Stimulated activated CD4-positive, alpha-beta T cell treated with anti-CD3 and anti-CD28 coated beads, Interleukin-15, amount 100 ng/mL, for 48 hours (primary cell): ENCODE measurements at regions not wholly inside any gene's neighbourhood (a gene's known extent, or its start where the extent isn't known, plus 50 kb on each side); places are given as distances from the start of the nearest gene placed in this dataset.

Source experiments
- DNase-seq, 2 donors: peaks; one replicate each; pipeline ENCODE4 v3.0.0-alpha.2; 2020; ENCODE audit warnings: low read depth in 2 of 2

DNA sequence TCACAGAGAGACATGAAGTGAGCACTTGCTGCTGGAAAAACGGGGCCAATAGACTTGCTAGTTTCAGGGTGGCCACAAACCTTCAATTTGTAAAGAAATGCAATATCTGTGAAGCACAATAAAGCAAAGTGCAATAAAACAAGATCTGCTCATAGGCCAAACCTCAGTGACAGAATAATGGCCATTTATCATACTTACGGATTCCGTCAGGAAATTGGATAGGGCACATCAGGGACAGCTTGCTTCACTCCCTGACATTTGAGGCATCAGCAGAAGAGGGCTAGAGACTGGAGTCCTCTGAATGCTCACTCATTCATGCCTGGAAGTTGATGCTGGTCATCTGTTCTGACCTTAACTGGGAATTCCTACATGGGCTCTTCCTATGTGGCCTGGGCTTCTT is 165.5 kb upstream of the OPRM1 start:
- no peak for DNase-seq

DNA sequence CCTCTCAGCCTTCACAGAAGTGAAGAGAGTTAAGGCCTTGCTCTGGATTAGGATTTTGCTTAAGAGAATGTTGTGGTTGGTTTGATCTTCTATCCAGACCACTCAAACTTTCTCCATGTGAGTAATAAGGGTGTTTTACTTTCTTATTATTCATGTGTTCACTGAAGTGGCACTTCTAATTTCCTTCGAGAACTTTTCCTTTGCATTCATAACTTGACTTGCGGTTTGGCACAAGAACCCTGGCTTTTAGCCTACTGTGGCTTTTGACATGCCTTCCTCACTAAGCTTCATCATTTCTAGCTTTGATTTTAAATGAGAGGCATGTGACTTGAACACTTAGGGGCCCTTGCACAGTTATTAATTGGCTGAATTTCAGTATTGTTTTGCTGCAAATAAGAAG is 166.1 kb upstream of the OPRM1 start:
- DNase-seq: no peak

DNA sequence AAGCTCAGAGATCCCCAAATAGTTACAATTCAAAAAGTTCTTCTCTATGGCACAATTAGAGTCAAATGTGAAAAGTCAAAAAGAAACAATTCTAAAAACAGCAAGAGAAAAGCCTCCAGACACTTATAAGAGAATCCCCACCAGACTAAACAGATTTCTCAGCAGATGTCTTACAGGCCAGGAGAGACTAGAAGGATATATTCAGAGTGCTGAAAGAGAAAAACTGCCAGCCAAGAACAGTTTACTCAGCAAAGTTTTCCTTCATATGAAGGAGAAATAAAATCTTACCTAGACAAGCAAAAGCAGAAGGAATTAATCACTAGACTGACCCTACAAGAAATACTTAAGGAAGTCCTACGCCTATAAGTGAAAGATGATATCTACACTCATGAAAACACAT is 176.1 kb upstream of the OPRM1 start:
- DNase-seq: no peak

DNA sequence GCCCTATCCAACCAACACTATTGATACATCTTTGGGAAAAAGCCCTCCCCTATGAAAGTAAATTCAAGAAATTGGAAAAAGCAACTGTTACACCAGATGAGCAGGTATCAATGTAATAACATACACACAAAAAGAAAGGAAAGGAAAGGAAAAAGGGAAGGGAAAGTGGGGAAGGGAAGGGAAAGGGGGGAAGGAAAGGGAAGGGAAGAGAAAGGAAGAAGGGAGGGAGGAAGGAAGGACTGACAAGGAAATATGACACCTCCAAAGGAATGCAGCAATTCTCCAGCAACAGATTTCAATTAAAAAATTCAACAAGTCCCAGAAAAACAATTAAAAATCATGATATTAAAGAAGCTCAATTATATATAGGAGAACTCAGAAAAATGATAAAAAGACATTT is 176.9 kb upstream of the OPRM1 start:
- DNase-seq: no peak

DNA sequence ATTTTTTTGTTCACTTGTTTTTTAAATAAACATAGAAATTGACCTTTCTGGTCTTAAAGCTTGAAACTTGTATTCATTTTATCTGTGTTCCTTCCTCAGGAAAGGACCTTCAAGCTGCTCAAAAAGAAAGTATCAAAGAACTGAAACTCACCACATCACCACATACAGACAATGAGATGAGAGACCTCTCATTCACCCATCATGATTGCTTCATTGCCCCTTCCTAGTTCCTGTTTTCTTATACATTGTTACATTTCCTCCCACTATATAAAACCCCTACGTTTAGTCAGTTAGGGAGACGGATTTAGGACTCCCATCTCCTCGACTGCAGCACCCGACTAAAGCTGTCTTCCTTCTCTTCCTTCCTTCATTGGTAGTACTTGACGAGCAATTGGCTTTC is 180.5 kb upstream of the OPRM1 start:
- DNase-seq: no peak

DNA sequence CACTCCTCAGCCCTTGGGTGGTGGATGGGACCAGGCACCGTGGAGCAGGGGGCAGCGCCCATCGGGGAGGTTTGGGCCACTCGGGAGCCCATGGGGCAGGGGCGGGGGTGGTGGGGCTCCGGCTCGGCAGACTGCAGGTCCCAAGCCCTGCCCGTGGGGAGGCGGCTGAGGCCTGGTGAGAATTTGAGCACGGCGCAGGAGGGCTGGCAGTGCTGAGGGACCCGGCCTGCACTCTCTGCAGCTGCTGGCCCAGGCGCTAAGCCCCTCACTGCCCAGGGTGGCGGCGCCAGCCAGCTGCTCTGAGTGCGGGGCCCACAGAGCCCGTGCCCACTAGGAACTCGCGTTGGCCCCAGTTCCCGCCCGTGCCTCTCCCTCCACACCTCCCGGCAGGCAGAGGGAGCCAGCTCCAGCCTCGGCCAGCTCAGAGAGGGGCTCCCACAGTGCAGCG is 182.1 kb upstream of the OPRM1 start:
- no peak for DNase-seq

DNA sequence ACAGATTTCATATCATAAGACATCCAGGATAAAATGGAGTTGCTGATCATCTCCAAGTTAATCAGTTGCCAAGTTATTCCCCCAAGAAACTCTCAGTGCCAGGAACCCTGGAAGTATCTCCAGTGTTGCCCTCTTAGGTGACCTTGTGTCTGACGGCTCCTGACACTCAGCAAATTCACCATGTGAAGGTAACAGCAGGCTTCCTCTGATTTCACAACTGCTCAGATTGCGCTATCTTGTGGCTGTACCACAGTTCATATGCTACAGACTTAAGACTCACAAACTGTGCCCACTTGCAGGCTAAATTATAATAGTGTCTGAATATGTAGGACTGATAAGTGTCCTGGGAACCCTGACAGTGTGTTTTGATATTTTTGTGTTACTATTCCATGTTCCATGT is 186.6 kb upstream of the OPRM1 start:
- no peak for DNase-seq

DNA sequence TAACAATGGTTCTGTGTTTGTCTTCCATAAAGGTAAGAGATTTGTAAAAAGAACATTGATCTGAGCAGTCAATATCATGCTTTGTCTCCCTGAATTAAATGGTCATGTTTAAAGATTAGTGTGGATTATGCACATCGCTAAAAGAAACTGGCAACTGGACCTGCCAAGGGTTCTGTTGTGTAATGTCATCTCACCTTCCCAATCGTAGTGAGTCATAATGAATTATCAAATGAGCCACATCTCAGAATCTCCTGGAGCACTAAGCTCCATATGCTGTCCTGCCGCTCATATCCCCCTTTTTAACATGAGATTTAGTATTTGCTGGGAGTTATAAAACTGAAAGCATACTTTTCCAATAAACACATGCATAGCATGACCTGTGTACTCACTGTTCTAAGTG is 187.0 kb upstream of the OPRM1 start:
- DNase-seq: no peak

DNA sequence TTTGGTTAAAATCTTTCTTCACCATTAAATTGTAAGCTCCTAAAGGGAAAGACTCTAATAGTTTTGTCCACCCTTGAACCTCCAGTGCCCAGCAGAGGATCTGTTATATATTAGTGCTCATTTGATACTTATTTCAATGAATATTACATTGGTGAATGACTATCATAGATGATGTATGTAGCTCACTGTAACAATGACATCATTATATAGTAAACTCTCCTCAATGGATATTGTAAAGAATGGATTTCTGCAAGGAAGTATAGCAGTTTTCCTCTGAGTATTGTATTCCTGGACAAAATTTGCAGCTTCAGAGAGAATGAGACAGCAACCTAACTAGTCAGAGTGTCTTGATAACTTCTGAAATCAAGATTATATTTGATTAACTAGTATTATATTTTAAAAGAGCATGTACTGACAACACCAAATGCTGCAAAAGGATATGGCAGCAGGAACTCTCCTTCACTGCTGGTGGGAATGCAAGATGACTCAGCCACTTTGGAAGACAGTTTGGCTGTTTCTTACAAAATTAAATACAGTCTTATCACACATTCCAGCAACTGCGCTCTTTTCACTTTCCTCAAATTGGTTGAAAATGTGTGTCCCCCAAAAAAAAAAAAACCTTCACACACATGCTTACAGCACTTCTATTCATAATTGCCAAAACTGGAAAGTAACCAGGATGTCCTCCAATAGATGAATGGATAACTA is 189.8 kb upstream of the OPRM1 start:
- DNase-seq: no peak

DNA sequence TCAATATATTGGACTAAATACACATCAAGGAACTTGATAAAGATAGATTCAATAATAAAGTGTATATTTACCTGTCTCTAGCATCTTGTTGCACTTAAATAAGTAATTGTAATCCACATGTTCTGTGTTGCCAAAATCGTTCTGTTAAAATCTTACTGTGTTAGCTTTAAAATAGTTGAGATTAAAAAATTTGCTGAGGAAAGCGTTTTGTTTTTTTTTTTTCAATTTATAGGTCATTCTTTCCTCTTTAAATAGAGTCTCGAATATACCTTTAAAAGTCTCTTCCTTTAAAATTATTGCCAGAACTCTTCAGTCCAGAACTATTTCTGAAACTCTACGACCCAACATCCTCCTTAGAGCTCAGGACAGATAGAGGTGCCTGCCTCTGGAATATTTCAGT is 195.6 kb upstream of the OPRM1 start:
- DNase-seq: no peak

DNA sequence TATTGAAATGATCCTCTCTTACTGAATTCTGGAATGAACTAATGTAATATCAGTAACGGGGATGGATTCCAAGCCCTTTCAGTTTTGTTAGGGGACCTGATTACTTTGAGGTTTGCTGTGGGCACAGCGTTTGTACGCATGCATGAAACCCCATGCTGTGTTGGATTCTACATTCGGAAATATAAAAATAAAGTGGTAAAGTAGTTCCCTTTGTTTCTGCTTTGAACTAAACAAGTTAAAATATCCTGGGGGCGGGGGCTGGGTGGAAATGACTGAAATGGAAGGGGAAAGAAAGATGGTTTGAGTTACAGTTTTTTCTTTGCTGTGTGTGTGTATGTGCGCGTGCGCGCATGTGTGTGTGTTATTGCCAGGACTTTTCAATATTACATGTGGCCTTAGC is 196.5 kb upstream of the OPRM1 start:
- no peak for DNase-seq

DNA sequence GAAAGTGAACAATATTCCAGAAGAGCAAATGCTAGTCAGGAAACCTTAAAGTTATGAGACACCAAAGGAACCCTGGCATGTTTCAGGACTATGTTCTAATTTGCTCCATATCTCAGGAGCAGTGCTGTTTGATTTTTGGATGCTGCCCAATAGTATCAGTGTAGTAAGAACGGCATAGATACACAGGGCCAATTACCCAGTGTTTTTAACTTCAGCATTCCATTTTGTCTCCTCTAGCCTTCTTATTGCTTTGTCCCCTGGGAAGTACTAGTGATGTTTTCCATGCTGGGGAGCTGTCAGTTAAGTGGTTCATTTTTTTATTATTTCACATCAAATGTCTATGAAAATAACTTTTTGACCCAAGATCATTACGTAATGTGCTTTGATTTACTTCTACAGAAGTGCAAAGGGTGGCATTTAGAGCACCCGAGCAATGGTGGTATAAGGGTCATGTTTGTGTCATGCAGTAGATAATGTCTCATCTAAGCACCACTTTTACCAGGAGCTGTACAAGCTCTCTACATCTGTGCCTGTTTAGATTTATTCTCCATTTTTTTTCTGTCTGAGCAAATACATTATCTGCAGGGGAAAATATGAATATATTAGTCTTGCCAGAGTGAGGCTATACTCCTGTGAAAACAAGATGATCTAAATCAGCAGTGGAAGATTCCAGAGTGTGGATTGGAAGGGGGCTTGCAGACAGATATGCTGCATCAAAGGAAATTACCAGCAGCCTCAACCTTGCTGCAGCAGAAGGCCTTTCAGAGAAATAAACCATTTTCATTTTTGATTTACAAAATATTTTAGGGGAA is 198.8 kb upstream of the OPRM1 start:
- DNase-seq: no peak

DNA sequence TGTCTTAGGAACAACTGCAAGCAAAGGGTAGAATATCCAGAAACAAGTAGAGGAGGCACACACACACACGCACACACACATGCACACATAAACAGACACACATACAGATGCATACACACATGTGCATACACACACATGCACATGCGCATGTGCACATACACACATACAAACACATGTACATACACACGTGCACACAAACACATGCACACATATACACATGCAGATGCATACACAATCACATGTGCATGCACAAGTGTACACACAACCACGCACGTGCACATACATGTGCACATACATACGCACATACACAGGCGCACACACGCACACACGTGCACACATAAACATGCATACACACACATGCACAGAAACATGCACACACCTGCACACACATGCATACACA is 206.5 kb upstream of the OPRM1 start:
- no peak for DNase-seq

DNA sequence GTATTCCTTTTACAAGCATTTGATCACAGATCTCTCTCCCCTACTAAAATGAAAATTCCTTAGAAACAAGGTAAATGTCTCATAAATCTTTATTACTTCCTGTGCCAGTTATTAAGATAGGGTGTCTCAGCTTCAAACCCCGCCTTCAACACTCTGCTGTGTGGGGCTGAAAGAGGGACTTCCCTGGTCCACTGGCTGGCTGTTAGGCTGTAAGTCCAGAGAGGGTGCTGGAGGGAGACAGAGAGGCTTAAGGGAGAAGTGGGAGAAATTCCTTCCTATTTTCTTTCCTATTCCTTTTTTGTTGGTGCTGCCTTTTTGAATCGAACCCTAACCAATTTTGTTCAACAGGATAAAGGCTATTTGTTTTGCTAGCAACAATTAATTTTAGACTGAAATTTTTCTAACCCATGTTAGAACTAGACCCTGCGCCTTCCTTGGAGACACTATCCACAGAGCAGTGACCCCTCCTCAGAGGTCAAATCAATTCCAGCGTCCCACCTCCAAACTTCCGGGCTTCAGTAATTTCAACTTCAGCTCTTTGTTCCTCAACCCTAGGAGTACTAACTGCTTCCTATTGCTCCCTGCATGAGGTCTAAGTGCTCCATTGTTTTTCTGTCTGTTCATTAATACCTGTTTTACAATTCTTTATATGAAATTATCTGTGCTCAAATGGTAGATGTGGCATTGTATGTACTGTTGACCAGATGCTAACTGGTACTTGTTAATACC is 207.5 kb upstream of the OPRM1 start:
- no peak for DNase-seq

DNA sequence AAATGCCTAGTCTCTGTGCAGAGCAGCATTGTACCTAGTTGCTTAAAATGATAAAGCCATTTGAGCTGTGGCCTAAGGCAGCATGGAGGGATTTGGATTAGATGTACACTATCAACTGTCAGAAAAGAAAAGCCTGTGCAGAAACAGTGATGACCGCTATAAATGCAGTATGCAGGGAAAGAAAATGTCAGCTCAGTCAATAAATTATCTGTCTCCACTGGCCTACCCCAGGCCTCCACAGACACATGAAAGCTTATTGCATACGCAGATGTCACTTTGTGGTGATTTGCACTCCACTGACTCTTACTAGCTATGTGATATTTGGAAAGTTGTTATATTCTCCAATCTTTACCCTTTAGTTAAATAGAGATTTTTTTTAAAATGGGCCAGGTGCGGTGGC is 221.9 kb upstream of the OPRM1 start:
- DNase-seq: no peak

DNA sequence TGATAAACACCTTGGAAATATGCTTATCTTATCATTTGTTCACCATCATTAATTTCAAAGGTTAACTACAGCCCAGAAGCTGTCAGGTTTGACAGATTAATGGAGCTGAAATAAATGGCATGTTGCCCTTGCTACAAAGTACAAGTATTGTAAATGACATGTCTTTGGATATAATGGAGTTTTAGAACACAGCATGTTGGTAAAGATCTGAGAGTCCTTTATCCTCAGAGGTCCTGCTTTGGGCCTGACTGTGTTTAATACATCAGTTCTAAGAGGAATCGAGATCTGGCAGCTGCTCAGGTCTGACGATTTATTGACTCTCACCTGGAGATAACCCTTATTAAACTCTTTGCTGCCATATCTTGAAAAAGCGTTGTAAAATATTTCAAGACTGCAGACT is 222.7 kb upstream of the OPRM1 start:
- DNase-seq: no peak

DNA sequence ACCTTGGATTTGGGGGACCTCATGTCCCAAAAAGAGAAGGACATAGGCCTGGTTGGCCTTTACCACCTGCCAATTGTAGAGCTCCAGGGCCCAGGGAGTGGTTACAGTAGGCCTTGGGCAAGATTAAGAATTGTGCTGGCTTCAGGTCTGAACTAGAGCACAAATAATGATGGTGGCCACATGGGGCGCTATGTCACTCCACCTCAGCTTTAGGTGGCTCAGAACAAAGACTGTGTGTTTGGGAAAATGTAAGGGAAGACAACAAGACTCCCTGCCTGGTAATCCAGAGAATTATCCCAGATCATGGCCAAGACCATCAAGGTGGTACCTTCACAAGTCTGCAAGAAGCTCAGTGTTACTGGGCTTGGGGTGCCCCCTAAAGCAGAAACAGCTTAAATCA is 224.9 kb upstream of the OPRM1 start:
- DNase-seq: no peak

DNA sequence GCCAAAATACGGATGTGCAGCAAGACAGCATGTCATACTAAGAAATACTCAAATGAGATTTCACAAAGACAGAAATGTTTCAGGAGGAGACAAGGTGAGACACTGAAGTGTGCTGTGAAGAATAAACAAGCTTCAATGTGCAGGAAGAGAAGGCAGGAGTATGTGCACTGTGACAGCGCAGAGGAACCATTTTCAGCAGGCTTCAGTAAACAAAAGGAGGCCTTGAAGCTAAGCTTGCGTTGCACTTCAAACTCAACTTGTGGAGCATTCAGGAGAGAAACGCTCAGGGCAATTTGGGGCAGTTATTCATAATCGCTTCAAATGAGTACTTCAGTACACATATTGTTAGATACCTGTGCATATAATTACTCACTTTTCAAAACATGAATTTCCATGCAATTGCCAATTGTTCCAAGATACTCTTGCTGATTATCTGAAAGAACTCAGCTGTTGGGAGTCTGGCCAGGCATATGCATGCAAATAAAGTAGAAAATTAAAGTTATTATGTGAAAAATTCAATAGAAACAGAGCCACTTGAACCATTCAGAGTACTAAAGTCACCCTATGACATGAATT is 234.2 kb upstream of the OPRM1 start:
- no peak for DNase-seq

DNA sequence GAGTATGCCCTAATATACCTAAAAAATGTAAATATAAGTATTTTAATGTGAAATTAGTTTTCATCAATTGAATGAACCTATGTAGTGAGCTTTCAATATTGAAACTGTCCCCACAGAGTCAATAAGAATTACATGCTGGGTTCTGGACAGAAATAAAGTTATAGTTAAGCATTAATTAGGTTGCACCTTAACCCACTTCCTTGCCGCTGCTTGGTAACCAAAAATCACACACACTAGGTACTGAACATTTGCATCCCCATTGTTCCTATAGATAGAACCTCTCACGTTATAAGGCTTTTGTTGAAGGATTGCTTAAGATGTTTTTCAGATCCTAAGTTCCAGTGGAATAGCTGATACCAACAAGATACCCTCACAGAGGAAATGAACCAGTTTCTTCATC is 237.1 kb upstream of the OPRM1 start:
- DNase-seq: no peak

DNA sequence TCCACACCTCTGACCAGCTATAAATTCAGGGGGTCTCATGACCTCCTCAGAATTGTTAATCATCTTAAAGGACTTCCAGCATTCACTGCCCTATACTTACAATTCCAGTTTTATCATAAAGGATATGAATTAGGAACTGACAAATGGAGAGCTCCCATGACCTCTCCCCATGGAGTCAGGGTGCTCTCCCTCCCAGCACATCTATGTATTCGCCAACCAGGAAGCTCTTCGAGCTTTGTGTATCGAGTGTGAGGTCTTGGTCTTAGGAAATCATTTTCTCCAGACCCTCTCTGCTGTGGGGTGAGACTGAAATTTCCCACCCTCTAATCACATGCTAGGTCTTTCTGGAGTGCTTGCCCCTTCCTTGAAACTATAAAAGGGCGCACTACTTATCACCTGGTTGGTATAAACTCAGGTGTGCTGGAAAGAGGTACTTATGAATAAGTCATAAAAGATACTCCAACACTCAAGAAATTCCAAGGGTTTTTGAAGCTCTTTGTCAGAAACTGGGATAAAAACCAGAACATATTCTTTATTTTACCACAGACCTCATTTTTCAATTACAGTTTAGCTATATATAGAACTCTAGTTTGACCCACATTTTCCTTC is 238.4 kb upstream of the OPRM1 start:
- no peak for DNase-seq

DNA sequence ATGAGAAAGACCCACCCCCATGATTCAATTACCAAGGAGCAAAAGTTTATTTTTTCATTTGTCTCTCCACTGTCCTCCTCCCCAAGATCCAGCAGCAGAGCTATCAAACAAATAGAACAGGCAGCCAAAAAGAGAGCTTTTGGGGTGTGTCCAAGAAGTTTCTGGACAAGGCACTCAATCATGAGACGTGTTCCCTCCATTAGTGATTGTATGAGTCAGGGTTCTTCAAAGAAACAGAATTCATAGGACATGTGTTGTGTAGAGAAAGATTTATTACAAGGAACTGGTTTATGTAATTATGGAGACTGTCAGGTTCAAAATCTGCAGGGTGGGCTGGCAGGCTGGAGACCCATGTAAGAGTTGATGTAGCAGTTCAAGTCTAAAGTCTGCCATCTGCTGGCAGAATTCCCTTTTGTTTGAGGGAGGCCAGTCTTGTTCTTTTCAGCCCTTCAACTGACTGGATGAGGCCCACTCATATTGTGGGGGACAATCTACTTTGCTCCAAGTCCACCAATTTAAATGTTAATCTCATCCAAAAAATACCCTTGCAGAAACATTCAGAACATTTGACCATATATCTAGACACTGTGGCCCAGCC is 248.1 kb upstream of the OPRM1 start:
- DNase-seq: no peak

DNA sequence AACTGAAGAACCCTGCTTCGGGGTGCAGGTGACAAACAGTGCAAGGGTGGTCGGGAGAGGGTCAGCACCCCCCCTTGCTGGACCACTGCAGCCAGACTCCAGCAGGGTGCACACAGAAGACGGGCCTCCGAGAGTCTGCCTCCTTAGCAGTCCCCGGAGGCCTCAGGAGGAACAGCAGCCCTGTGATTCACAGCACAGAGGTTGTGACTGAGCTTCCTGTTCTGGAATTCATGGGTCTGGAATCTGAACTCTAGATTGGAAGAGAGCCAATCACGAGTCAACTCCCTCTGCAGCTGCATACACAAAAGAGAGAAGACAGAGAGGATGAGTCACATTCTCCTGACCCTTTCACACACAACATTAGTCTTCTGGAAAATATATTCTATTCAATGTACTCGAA is 249.0 kb upstream of the OPRM1 start:
- no peak for DNase-seq
